Prostate gland (tissue), 2 donors: ENCODE measurements at regions not wholly inside any gene's neighbourhood (a gene's known extent, or its start where the extent isn't known, plus 50 kb on each side); places are given as distances from the start of the nearest gene placed in this dataset.

ENCODE experiments used
- POLR2A ChIP-seq: fragments of 450-650 bp; IDR thresholded peaks from one replicate; pipeline ENCODE4 v1.6.1; 2016; ENCODE audit warnings: antibody characterized with exemption, mild to moderate bottlenecking
- TF ChIP-seq, protein P1 (sequence below), 4 experiments: fragments of 200-600 bp in 2 of 4; fragments of 450-650 bp in 2 of 4; sonication (generic) in 2 of 4; IDR thresholded peaks; 1 replicate in 3 of 4; 2 replicates in 1 of 4; pipeline ENCODE4 v1.5.1; 2016 to 2019; ENCODE audit warnings: antibody characterized with exemption in 4 of 4, mild to moderate bottlenecking in 2 of 4, moderate library complexity in 2 of 4

DNA sequence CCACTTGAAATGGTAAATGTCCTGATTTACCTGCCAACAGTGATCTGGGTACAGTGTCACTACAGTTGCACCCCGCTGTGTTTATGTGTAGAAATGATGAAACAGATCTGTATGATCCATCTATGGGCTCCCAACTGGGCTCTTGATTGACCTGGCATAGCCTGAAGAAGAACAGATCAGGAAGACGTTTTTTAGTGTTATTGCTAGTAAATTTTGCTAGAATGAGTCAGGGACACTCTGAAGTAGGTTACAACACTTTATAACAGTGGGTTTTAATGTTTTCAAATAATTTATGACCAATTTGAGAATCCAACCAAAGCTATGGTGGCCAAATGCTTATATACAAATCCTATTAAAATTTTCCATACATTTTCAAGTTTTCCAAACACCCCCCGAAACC is 110.3 kb downstream of the DKK1 start:
- TF ChIP-seq, protein P1, sequence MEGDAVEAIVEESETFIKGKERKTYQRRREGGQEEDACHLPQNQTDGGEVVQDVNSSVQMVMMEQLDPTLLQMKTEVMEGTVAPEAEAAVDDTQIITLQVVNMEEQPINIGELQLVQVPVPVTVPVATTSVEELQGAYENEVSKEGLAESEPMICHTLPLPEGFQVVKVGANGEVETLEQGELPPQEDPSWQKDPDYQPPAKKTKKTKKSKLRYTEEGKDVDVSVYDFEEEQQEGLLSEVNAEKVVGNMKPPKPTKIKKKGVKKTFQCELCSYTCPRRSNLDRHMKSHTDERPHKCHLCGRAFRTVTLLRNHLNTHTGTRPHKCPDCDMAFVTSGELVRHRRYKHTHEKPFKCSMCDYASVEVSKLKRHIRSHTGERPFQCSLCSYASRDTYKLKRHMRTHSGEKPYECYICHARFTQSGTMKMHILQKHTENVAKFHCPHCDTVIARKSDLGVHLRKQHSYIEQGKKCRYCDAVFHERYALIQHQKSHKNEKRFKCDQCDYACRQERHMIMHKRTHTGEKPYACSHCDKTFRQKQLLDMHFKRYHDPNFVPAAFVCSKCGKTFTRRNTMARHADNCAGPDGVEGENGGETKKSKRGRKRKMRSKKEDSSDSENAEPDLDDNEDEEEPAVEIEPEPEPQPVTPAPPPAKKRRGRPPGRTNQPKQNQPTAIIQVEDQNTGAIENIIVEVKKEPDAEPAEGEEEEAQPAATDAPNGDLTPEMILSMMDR (IDR thresholded peaks at IDR 0.05), result no peak
- TF ChIP-seq POLR2A, result no peak
